Trophoblast cell (in vitro differentiated cells and primary cell): ENCODE measurements at regions not wholly inside any gene's neighbourhood (a gene's known extent, or its start where the extent isn't known, plus 50 kb on each side); places are given as distances from the start of the nearest gene placed in this dataset.

Source experiments
- DNase-seq, 2 donors: peaks; one replicate each; pipeline ENCODE4 v3.0.0-alpha.2; 2016
- H2AFZ ChIP-seq: 2 replicates; pipeline ENCODE4 v1.6.1; 2013; ENCODE audit warnings: low read length, moderate library complexity, mild to moderate bottlenecking; ENCODE audit not compliant: insufficient read depth, poor library complexity
- H2AK5ac ChIP-seq: 2 replicates; pipeline ENCODE4 v1.6.1; 2013; ENCODE audit warnings: mild to moderate bottlenecking, low read length
- H2BK120ac ChIP-seq: 2 replicates; pipeline ENCODE4 v1.6.1; 2013; ENCODE audit warnings: low read length, mild to moderate bottlenecking, moderate library complexity; ENCODE audit not compliant: insufficient read depth, poor library complexity
- H2BK12ac ChIP-seq: 2 replicates; pipeline ENCODE4 v1.6.1; 2013; ENCODE audit warnings: mild to moderate bottlenecking, low read length, moderate library complexity
- H2BK5ac ChIP-seq: 2 replicates; pipeline ENCODE4 v1.6.1; 2013; ENCODE audit warnings: low read length, low read depth, moderate library complexity, mild to moderate bottlenecking; ENCODE audit not compliant: poor library complexity
- H3K14ac ChIP-seq: 2 replicates; pipeline ENCODE4 v1.6.1; 2013; ENCODE audit warnings: mild to moderate bottlenecking, low read length
- H3K18ac ChIP-seq: 2 replicates; pipeline ENCODE4 v1.6.1; 2013; ENCODE audit warnings: mild to moderate bottlenecking, low read length
- H3K23ac ChIP-seq: 2 replicates; pipeline ENCODE4 v1.6.1; 2013; ENCODE audit warnings: low read length
- H3K27ac ChIP-seq: 2 replicates; pipeline ENCODE4 v1.5.1; 2013; ENCODE audit warnings: low read depth, mild to moderate bottlenecking, inconsistent platforms, low read length, moderate library complexity
- H3K27me3 ChIP-seq: 2 replicates; pipeline ENCODE4 v1.6.1; 2013; ENCODE audit warnings: inconsistent platforms, mild to moderate bottlenecking, low read length, moderate library complexity; ENCODE audit not compliant: insufficient read depth
- H3K36me3 ChIP-seq, 2 experiments: 1 replicate in 1 of 2; 2 replicates in 1 of 2; pipeline ENCODE4 v1.6.1; 2013; ENCODE audit warnings: low read length in 2 of 2, mild to moderate bottlenecking in 2 of 2, moderate library complexity in 1 of 2; ENCODE audit not compliant: insufficient read depth in 2 of 2, control insufficient read depth in 1 of 2
- H3K4ac ChIP-seq: 2 replicates; pipeline ENCODE4 v1.6.1; 2013; ENCODE audit warnings: low read depth, mild to moderate bottlenecking, low read length, moderate library complexity
- H3K4me1 ChIP-seq, 2 experiments: 1 replicate in 1 of 2; 2 replicates in 1 of 2; pipeline ENCODE4 v1.6.1; 2013; ENCODE audit warnings: low read length in 2 of 2, mild to moderate bottlenecking in 2 of 2, moderate library complexity in 1 of 2; ENCODE audit not compliant: insufficient read depth in 2 of 2, control insufficient read depth in 1 of 2
- H3K4me2 ChIP-seq: 2 replicates; pipeline ENCODE4 v1.6.1; 2013; ENCODE audit warnings: inconsistent platforms, mild to moderate bottlenecking, low read length, moderate library complexity
- H3K4me3 ChIP-seq: 2 replicates; pipeline ENCODE4 v1.5.1; 2013; ENCODE audit warnings: mild to moderate bottlenecking, low read depth, low read length, inconsistent platforms
- H3K79me1 ChIP-seq: one replicate; pipeline ENCODE4 v1.6.1; 2013; ENCODE audit warnings: low read length
- H3K79me2 ChIP-seq: 2 replicates; pipeline ENCODE4 v1.6.1; 2013; ENCODE audit warnings: low read length, mild to moderate bottlenecking; ENCODE audit not compliant: control insufficient read depth, insufficient read depth, poor library complexity
- H3K9ac ChIP-seq: 2 replicates; pipeline ENCODE4 v1.6.1; 2013; ENCODE audit warnings: mild to moderate bottlenecking, low read length
- H3K9me3 ChIP-seq: 2 replicates; pipeline ENCODE4 v1.6.1; 2013; ENCODE audit warnings: low read depth, mild to moderate bottlenecking, control low read depth, inconsistent platforms, low read length; ENCODE audit not compliant: insufficient read depth
- H4K12ac ChIP-seq: 2 replicates; pipeline ENCODE4 v1.6.1; 2013; ENCODE audit warnings: low read depth, mild to moderate bottlenecking, low read length, moderate library complexity
- H4K8ac ChIP-seq: 2 replicates; pipeline ENCODE4 v1.6.1; 2013; ENCODE audit warnings: low read depth, mild to moderate bottlenecking, low read length, moderate library complexity
- H4K91ac ChIP-seq: one replicate; pipeline ENCODE4 v1.6.1; 2013; ENCODE audit warnings: low read depth, mild to moderate bottlenecking, low read length, moderate library complexity
- WGBS: extraction: QIAGEN DNeasy Blood & Tissue Kit; methylation state at CpG from one replicate; pipeline ENCODE4 v1.1.7; 2013; ENCODE audit warnings: missing lambda C conversion rate; ENCODE audit not compliant: insufficient read length, insufficient coverage; ENCODE audit errors: extremely low coverage; 5-methylcytosine and 5-hydroxymethylcytosine counted together

GRCh38 chr5:103456476-103456875 is 106.1 kb downstream of the NUDT12 start:
- Histone ChIP-seq H4K91ac (no peak overlapping the region), H3K4me1 (peaks cover 3% of the 10 kb centered on the region in 2 experiments), H2AFZ (no peak overlapping the region), H2BK120ac (peak overlapping the region; percentile 3), H3K4me3 (no peak overlapping the region), H3K79me1 (peaks cover 14% of the 10 kb centered on the region), H3K36me3 (no peaks in the 10 kb centered on the region), H2AK5ac (no peak overlapping the region), H3K9ac (no peak overlapping the region), H3K14ac (no peak overlapping the region), H3K27me3 (no peaks in the 10 kb centered on the region), H2BK5ac (no peak overlapping the region), H2BK12ac (peak overlapping the region; percentile 69), H3K9me3 (no peaks in the 10 kb centered on the region), H4K12ac (no peak overlapping the region), H3K27ac (no peak overlapping the region), H3K79me2 (no peaks in the 10 kb centered on the region), H3K4ac (no peak overlapping the region), H3K18ac (no peak overlapping the region), H3K23ac (no peak overlapping the region), H4K8ac (no peak overlapping the region), H3K4me2 (no peak overlapping the region)
- no peak for DNase-seq
- WGBS = no CpG with 5 or more reads among the region's 2 CpGs

DNA sequence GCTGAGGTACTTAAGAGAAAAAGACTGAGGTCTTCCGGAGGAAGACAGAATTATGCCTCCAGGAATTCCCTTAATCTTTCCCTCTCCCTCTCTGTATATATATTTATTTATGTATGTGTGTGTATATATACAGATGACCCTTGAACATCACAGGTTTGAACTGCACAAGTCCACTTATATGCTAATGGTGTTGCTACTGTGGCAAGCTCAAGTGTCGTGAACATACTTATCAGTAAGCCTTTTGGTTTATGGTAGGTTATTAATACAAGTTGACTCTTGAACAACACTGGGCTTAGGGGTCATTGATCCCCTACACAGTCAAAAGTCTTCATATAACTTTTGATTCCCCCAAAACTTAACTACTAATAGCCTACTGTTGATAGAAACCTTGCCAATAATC is 106.8 kb downstream of the NUDT12 start:
- WGBS = no CpG with 5 or more reads among the region's 2 CpGs
- Histone ChIP-seq H4K91ac (no peak overlapping the region), H2BK5ac (no peak overlapping the region), H3K23ac (no peak overlapping the region), H2BK120ac (no peak overlapping the region), H4K12ac (no peak overlapping the region), H3K4me3 (no peak overlapping the region), H2AK5ac (no peak overlapping the region), H3K27ac (no peak overlapping the region), H3K14ac (no peak overlapping the region), H4K8ac (no peak overlapping the region), H3K36me3 (no peaks in the 10 kb centered on the region), H2BK12ac (no peak overlapping the region), H3K4me2 (no peak overlapping the region), H3K18ac (no peak overlapping the region), H3K27me3 (no peaks in the 10 kb centered on the region), H3K9ac (no peak overlapping the region), H3K79me2 (no peaks in the 10 kb centered on the region), H3K9me3 (no peaks in the 10 kb centered on the region), H3K4ac (no peak overlapping the region), H3K4me1 (peaks cover 5% of the 10 kb centered on the region in 2 experiments), H2AFZ (no peak overlapping the region), H3K79me1 (peaks cover 21% of the 10 kb centered on the region)
- no peak for DNase-seq

- no CpG with 5 or more reads among the region's 2 CpGs for WGBS
- Histone ChIP-seq H3K14ac (no peak overlapping the region), H4K8ac (no peak overlapping the region), H3K9ac (no peak overlapping the region), H2BK5ac (no peak overlapping the region), H3K79me1 (peaks cover 24% of the 10 kb centered on the region), H2AFZ (no peak overlapping the region), H2AK5ac (no peak overlapping the region), H3K79me2 (no peaks in the 10 kb centered on the region), H4K91ac (no peak overlapping the region), H2BK12ac (no peak overlapping the region), H3K9me3 (no peaks in the 10 kb centered on the region), H3K23ac (no peak overlapping the region), H3K36me3 (no peaks in the 10 kb centered on the region), H4K12ac (no peak overlapping the region), H3K4me2 (no peak overlapping the region), H3K18ac (no peak overlapping the region), H3K4me1 (peaks cover 6% of the 10 kb centered on the region in 2 experiments), H3K27ac (no peak overlapping the region), H3K4ac (no peak overlapping the region), H3K27me3 (no peaks in the 10 kb centered on the region), H2BK120ac (peak overlapping the region; percentile 81), H3K4me3 (no peak overlapping the region)
- no peak for DNase-seq
Measured at GRCh38 chr5:103454770-103455169, 107.8 kb downstream of the NUDT12 start.

GRCh38 chr5:103452666-103453065 is 109.9 kb downstream of the NUDT12 start:
- H3K27me3 ChIP-seq = no peaks in the 10 kb centered on the region
- H2BK5ac ChIP-seq = peak overlapping the region; percentile 96
- H4K12ac ChIP-seq = no peak overlapping the region
- peak overlapping the region; percentile 100 for H2BK120ac ChIP-seq
- peak overlapping the region; percentile 96 for H3K14ac ChIP-seq
- no peak overlapping the region for H3K4me2 ChIP-seq
- peak overlapping the region; percentile 97 for H3K18ac ChIP-seq
- H3K27ac ChIP-seq = peak overlapping the region; percentile 78
- peak overlapping the region; percentile 90 for H4K8ac ChIP-seq
- H3K4me3 ChIP-seq = no peak overlapping the region
- peak; percentile 92 to 96 for DNase-seq
- peak overlapping the region; percentile 99 for H2BK12ac ChIP-seq
- H4K91ac ChIP-seq = peak overlapping the region; percentile 99
- peak overlapping the region; percentile 39 for H2AFZ ChIP-seq
- H3K9ac ChIP-seq = no peak overlapping the region
- peak overlapping the region; percentile 93 for H3K4ac ChIP-seq
- H3K36me3 ChIP-seq = no peaks in the 10 kb centered on the region
- no peaks in the 10 kb centered on the region for H3K9me3 ChIP-seq
- H3K4me1 ChIP-seq = peaks cover 6% of the 10 kb centered on the region in 2 experiments
- peaks cover 18% of the 10 kb centered on the region for H3K79me1 ChIP-seq
- H2AK5ac ChIP-seq = peak overlapping the region; percentile 97
- no CpG with 5 or more reads among the region's 1 CpG for WGBS
- H3K79me2 ChIP-seq = no peaks in the 10 kb centered on the region
- no peak overlapping the region for H3K23ac ChIP-seq
